Breast epithelium (tissue), 4 donors: ENCODE measurements at regions not wholly inside any gene's neighbourhood (a gene's known extent, or its start where the extent isn't known, plus 50 kb on each side); places are given as distances from the start of the nearest gene placed in this dataset.

Experiments
- DNase-seq, 2 donors: peaks; one replicate each; pipeline ENCODE4 v3.0.0-alpha.2; 2019; ENCODE audit warnings: low spot score in 2 of 2
- H3K27ac ChIP-seq, 2 donors: fragments of 200-600 bp; sonication (generic) in 1 of 2; one replicate each; pipeline ENCODE4 v1.5.1; 2016 to 2019; ENCODE audit warnings: mild to moderate bottlenecking in 1 of 2
- H3K27me3 ChIP-seq, 2 donors: fragments of 200-600 bp; sonication (generic) in 1 of 2; one replicate each; pipeline versions ENCODE4 v1.5.1 to v1.6.0; 2017 to 2019; ENCODE audit warnings: control low read depth in 1 of 2, mild to moderate bottlenecking in 1 of 2
- H3K36me3 ChIP-seq: fragments of 200-600 bp; one replicate; pipeline ENCODE4 v1.5.1; 2019
- H3K4me1 ChIP-seq, 2 donors: fragments of 200-600 bp; sonication (generic); one replicate each; pipeline ENCODE4 v1.5.1; 2016 to 2019; ENCODE audit warnings: control low read depth in 1 of 2
- H3K4me3 ChIP-seq, 3 donors: fragments of 200-600 bp; sonication (generic); 1 replicate in 2 of 3; 2 replicates in 1 of 3; pipeline ENCODE4 v1.5.1; 2016 to 2019; ENCODE audit warnings: mild to moderate bottlenecking in 3 of 3, moderate library complexity in 2 of 3
- H3K9me3 ChIP-seq, 2 donors: fragments of 200-600 bp; sonication (generic) in 1 of 2; one replicate each; pipeline ENCODE4 v1.5.1; 2016 to 2019; ENCODE audit warnings: control low read depth in 1 of 2
- POLR2A ChIP-seq: fragments of 450-650 bp; IDR thresholded peaks from one replicate; pipeline ENCODE4 v1.6.1; 2016; ENCODE audit warnings: antibody characterized with exemption, mild to moderate bottlenecking, moderate library complexity
- POLR2AphosphoS5 ChIP-seq, 3 donors: sonication (generic); formaldehyde crosslinking; IDR thresholded peaks; one replicate each; pipeline ENCODE4 v1.6.1; 2017; ENCODE audit warnings: antibody characterized with exemption in 3 of 3
- intact Hi-C: fragments of 100-400 bp; cut with DNase I; formaldehyde crosslinking; loops from one replicate; pipeline ENCODE4 v1.15.1; 2023; ENCODE audit warnings: low total_unique reads
- TF ChIP-seq, protein P1 (sequence below), 3 donors: fragments of 450-650 bp; IDR thresholded peaks; one replicate each; pipeline ENCODE4 v1.5.1; 2016 to 2017; ENCODE audit warnings: antibody characterized with exemption in 3 of 3, mild to moderate bottlenecking in 3 of 3, moderate library complexity in 3 of 3

DNA sequence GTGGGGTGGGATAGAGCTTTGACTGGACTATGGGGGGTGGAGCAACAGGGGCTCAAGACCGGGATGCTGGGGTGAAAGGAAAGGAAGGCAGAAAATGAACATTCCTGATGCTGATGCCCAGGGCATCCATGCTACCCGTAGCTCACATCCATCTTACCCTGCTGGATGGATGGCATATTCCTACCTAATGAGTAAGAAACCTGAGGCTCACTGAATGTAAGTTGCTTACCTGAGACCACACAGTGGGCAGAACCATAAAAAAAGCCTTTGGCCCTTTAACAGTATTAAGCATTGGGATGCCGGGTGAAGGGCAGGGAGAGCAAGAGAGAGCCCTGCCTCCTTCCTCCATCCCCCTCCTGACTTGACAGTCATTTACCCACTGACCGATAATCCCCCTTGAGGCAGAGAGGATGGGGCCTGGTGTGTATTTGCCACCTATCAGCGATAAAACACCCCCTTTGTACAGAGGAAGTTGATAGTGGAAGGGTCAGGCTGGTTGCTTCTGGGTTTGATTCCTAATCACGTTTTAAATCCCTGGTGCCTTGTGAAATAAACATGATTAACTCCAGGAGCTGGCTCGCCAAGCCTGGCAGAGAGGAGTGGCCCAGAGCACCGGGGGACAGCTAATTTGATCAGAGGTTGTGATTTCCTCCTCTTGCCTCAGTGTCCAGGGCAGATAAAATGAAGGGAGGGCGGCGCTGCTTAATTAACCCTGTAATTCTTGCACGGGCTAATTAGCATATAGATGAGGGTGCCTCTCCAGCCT is 105.9 kb upstream of the HS6ST1 start:
- Histone ChIP-seq H3K4me1 (no peaks in the 10 kb centered on the region), H3K4me3 (no peak overlapping the region), H3K36me3 (no peaks in the 10 kb centered on the region), H3K9me3 (peaks cover 8 to 12% of the 10 kb centered on the region in 2 donors), H3K27ac (no peak overlapping the region), H3K27me3 (no peaks in the 10 kb centered on the region)
- DNase-seq = no peak
- intact Hi-C loops = no loop called here
- TF ChIP-seq, protein P1, sequence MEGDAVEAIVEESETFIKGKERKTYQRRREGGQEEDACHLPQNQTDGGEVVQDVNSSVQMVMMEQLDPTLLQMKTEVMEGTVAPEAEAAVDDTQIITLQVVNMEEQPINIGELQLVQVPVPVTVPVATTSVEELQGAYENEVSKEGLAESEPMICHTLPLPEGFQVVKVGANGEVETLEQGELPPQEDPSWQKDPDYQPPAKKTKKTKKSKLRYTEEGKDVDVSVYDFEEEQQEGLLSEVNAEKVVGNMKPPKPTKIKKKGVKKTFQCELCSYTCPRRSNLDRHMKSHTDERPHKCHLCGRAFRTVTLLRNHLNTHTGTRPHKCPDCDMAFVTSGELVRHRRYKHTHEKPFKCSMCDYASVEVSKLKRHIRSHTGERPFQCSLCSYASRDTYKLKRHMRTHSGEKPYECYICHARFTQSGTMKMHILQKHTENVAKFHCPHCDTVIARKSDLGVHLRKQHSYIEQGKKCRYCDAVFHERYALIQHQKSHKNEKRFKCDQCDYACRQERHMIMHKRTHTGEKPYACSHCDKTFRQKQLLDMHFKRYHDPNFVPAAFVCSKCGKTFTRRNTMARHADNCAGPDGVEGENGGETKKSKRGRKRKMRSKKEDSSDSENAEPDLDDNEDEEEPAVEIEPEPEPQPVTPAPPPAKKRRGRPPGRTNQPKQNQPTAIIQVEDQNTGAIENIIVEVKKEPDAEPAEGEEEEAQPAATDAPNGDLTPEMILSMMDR (IDR thresholded peaks at IDR 0.05) = no peak
- TF ChIP-seq POLR2A = no peak
- TF ChIP-seq POLR2AphosphoS5 (IDR thresholded peaks at IDR 0.05) = no peak

DNA sequence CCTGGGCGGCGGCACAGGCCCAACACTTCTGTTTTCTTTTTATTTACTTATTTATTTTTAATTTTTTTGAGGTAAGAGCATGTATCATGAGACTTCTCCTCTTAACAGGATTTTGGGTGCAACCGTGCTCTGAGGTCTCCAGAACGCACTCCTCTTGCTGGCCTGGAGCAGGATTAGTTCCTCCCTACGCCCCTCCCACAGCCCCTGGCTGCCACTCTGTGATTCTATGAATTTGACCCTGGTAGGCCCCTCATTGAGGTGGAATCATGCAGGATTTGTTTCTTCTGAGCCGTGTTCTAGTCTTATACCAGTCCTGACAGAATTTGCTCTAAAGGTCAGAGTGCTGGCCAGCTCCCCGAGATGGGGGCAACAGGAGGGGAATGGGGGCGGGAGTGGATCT is 106.5 kb upstream of the HS6ST1 start:
- peaks cover 12% of the 10 kb centered on the region in 2 donors for H3K9me3 ChIP-seq
- H3K27ac ChIP-seq = no peak overlapping the region
- DNase-seq = no peak
- H3K27me3 ChIP-seq = no peaks in the 10 kb centered on the region
- H3K4me3 ChIP-seq = no peak overlapping the region
- no peaks in the 10 kb centered on the region for H3K36me3 ChIP-seq
- H3K4me1 ChIP-seq = no peaks in the 10 kb centered on the region
- TF ChIP-seq POLR2A = no peak
- intact Hi-C loops = no loop called here

DNA sequence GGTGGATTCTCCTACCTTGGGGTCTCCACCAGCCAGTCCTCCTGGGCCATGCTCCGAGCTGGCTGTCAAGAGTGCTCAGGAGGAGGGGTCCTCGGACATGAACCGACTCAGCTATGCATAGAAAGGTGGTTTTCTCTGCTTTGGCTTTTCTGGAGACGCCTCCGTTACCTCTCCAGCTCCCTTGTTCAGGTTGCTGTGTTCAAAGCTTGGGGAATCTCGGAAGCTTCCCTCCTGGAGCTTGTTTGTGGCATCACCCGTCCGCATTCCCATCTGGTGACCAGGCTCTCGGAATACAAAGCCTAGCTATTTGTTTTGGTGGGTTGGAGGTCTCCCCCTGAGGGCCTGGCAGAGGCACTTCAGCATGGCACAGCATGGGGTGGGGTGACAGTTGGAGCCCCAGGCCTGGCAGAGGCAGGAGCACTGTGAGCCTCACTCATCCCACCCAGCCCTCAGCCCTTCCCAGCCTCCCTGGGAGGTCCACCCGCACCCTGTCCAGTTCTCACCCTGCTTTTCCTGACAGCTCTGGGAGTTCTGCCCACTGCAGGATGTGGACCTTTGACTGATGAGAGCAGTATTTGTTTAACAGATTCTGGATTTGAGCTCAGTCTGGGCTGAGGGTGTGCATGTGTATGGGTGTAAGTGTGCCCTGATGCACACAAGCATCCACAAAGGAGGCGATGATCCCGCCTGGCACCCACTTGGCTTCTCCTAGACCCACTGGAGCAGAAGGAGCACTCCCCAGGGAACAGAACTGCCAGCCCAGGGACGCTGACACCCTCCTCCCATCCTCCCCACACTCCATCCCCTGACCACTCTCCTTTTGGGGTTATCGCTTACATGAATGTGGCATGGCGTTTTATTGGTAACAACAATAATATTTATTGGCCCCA is 107.3 kb upstream of the HS6ST1 start:
- H3K9me3 ChIP-seq = peaks cover 12% of the 10 kb centered on the region in 2 donors
- no peaks in the 10 kb centered on the region for H3K27me3 ChIP-seq
- H3K27ac ChIP-seq = no peak overlapping the region
- H3K4me1 ChIP-seq = no peaks in the 10 kb centered on the region
- peak in 1 of 2 donors; percentile 42 for DNase-seq
- TF ChIP-seq, protein P1 (IDR thresholded peaks at IDR 0.05) = no peak
- TF ChIP-seq POLR2AphosphoS5 (IDR thresholded peaks at IDR 0.05) (no peak), POLR2A (no peak)
- H3K36me3 ChIP-seq = no peaks in the 10 kb centered on the region
- intact Hi-C loops = no loop called here
- no peak overlapping the region for H3K4me3 ChIP-seq

DNA sequence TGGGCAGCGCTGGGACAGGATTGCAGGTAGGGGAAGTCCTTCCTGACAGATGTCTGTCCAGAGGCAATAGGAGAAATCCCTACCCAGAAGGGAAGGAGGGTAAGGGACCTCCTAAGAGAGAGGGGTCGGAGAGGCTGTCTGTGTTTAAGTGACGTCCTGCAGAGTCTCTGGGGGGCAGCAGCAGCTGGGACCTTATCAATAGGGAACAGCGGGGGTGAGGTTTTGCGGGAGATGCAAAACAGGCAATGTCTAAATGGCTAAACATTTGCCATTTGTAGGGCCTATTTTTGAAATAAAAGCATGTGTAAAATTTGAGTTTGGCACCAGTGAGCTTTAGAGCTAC is 108.7 kb upstream of the HS6ST1 start:
- Histone ChIP-seq H3K27ac (no peak overlapping the region), H3K9me3 (peaks cover 4 to 12% of the 10 kb centered on the region in 2 donors), H3K36me3 (no peaks in the 10 kb centered on the region), H3K4me3 (no peak overlapping the region), H3K4me1 (no peaks in the 10 kb centered on the region), H3K27me3 (no peaks in the 10 kb centered on the region)
- TF ChIP-seq, protein P1 (IDR thresholded peaks at IDR 0.05) = no peak
- no peak for TF ChIP-seq POLR2AphosphoS5 (IDR thresholded peaks at IDR 0.05)
- TF ChIP-seq POLR2A = no peak
- intact Hi-C loops = no loop called here
- peak in 1 of 2 donors; percentile 30 for DNase-seq

DNA sequence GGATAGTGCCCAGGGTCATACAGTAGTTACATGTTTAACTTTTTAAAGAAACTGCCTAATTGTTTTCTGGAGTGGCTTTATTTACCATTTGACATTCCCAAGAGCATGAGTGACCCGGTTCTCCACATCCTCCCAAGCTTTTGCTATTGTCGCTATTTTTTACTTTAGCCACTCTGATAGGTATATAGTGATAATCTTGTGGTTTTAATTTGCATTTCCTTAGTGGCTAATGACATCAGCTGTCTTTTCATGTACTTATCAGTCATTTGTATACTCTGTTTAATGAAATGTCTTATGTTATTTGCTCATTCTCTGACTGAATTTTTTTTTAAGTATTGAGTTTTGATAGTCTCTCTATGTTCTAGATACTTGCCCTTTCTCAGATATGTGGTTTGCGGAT is 109.7 kb upstream of the HS6ST1 start:
- intact Hi-C loops = no loop called here
- no peak for TF ChIP-seq POLR2A
- TF ChIP-seq POLR2AphosphoS5 (IDR thresholded peaks at IDR 0.05) = no peak
- TF ChIP-seq, protein P1 (IDR thresholded peaks at IDR 0.05) = no peak
- H3K9me3 ChIP-seq = peaks cover 0 to 12% of the 10 kb centered on the region in 2 donors

More for the DNA sequence above, 109.7 kb upstream of the HS6ST1 start:
- no peaks in the 10 kb centered on the region for H3K4me1 ChIP-seq
- no peaks in the 10 kb centered on the region for H3K36me3 ChIP-seq
- no peak for DNase-seq
- no peaks in the 10 kb centered on the region for H3K27me3 ChIP-seq
- no peak overlapping the region for H3K27ac ChIP-seq
- no peak overlapping the region for H3K4me3 ChIP-seq
